Glutamatergic neuron (in vitro differentiated cells): ENCODE measurements at regions not wholly inside any gene's neighbourhood (a gene's known extent, or its start where the extent isn't known, plus 50 kb on each side); places are given as distances from the start of the nearest gene placed in this dataset.

Experiments used
- DNase-seq: peaks from one replicate; pipeline ENCODE4 v3.0.0; 2022
- H3K27ac Mint-ChIP-seq: one replicate; pipeline ENCODE4 v1.8.0; 2020; ENCODE audit warnings: mild to moderate bottlenecking, mixed read lengths, inconsistent platforms; ENCODE audit not compliant: unreplicated experiment
- H3K27me3 Mint-ChIP-seq: one replicate; pipeline ENCODE4 v1.8.0; 2020; ENCODE audit warnings: mild to moderate bottlenecking, moderate library complexity, mixed read lengths, inconsistent platforms; ENCODE audit not compliant: unreplicated experiment
- H3K36me3 Mint-ChIP-seq: one replicate; pipeline ENCODE4 v1.8.0; 2020; ENCODE audit warnings: mild to moderate bottlenecking, mixed read lengths, inconsistent platforms; ENCODE audit not compliant: unreplicated experiment
- H3K4me1 Mint-ChIP-seq: one replicate; pipeline ENCODE4 v1.8.0; 2020; ENCODE audit warnings: mild to moderate bottlenecking, low read depth, mixed read lengths, inconsistent platforms; ENCODE audit not compliant: unreplicated experiment
- H3K4me3 Mint-ChIP-seq: one replicate; pipeline ENCODE4 v1.8.0; 2020; ENCODE audit warnings: mild to moderate bottlenecking, mixed read lengths, inconsistent platforms; ENCODE audit not compliant: unreplicated experiment
- H3K9me3 Mint-ChIP-seq: one replicate; pipeline ENCODE4 v1.8.0; 2020; ENCODE audit warnings: mild to moderate bottlenecking, moderate library complexity, mixed read lengths, inconsistent platforms; ENCODE audit not compliant: unreplicated experiment
- TF ChIP-seq, protein P1 (sequence below): fragments of 200-600 bp; sonication (generic); IDR thresholded peaks from one replicate; pipeline ENCODE4 v1.5.0; 2021; ENCODE audit not compliant: partially characterized antibody, unreplicated experiment

DNA sequence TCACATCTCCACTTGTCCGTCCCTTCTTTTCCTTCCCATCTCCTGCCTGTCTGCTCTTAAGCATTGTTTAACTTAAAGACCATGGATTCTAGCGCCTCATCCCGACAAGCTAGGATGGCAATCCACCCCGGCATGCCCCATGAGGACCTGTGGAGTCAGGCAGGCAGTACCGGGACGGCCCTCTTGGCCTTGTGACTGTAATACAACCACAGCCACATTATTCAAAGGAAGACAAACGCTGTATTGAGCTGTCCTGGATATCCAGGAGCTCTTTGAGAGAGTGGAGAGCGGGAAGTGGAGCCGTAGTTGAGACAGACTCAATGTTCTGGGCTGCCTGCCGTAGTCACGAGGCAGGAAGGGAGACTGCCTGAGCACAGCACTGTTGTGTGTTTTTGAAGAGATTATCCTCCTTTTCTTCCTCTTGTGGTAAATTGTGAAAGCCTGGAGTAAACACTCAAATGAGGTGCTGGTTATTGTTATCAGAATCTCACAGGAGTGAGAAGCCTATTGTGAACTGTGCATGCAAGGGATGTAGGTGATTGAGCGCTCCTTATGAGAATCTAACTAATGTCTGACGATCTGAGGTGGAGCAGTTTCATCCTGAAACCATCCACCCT, 929.8 kb upstream of the CNTNAP5 start:
- no peaks in the 10 kb centered on the region for H3K36me3 Mint-ChIP-seq
- no peak for DNase-seq
- no peaks in the 10 kb centered on the region for H3K9me3 Mint-ChIP-seq
- no peak overlapping the region for H3K27ac Mint-ChIP-seq
- H3K4me3 Mint-ChIP-seq, result no peak overlapping the region
- no peaks in the 10 kb centered on the region for H3K27me3 Mint-ChIP-seq
- H3K4me1 Mint-ChIP-seq, result no peaks in the 10 kb centered on the region
- TF ChIP-seq, protein P1, sequence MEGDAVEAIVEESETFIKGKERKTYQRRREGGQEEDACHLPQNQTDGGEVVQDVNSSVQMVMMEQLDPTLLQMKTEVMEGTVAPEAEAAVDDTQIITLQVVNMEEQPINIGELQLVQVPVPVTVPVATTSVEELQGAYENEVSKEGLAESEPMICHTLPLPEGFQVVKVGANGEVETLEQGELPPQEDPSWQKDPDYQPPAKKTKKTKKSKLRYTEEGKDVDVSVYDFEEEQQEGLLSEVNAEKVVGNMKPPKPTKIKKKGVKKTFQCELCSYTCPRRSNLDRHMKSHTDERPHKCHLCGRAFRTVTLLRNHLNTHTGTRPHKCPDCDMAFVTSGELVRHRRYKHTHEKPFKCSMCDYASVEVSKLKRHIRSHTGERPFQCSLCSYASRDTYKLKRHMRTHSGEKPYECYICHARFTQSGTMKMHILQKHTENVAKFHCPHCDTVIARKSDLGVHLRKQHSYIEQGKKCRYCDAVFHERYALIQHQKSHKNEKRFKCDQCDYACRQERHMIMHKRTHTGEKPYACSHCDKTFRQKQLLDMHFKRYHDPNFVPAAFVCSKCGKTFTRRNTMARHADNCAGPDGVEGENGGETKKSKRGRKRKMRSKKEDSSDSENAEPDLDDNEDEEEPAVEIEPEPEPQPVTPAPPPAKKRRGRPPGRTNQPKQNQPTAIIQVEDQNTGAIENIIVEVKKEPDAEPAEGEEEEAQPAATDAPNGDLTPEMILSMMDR, result no peak

GRCh38 chr2:123098619-123099018, 926.5 kb upstream of the CNTNAP5 start:
- Mint-ChIP-seq H3K27ac (no peak overlapping the region), H3K27me3 (no peaks in the 10 kb centered on the region), H3K9me3 (no peaks in the 10 kb centered on the region), H3K4me1 (no peaks in the 10 kb centered on the region), H3K36me3 (no peaks in the 10 kb centered on the region), H3K4me3 (no peak overlapping the region)
- TF ChIP-seq, protein P1, result no peak
- DNase-seq, result no peak

- H3K9me3 Mint-ChIP-seq, result no peaks in the 10 kb centered on the region
- no peak overlapping the region for H3K4me3 Mint-ChIP-seq
- TF ChIP-seq, protein P1, result no peak
- H3K36me3 Mint-ChIP-seq, result no peaks in the 10 kb centered on the region
- H3K27ac Mint-ChIP-seq, result no peak overlapping the region
- DNase-seq, result no peak
- H3K4me1 Mint-ChIP-seq, result no peaks in the 10 kb centered on the region
- H3K27me3 Mint-ChIP-seq, result no peaks in the 10 kb centered on the region
Observed at GRCh38 chr2:123101434-123101833, 923.7 kb upstream of the CNTNAP5 start.

DNA sequence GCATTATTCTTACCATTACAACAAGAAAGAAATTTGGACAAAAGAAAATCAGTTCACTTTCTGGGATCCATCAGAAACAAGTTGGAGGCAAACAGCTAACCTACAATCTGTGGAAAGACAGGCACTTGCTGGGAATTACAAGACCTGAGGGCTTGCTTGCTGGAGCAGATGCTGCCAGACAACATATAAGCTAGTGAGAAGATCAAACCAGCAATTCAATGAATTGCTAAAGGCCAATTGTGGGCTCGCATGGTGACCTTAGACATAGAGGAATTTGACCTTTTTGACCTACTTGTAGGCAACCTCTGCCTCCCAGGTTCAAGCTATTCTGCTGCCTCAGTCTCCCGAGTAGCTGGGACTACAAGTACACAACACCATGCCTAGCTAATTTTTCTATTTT, 921.2 kb upstream of the CNTNAP5 start:
- TF ChIP-seq, protein P1, result no peak
- no peaks in the 10 kb centered on the region for H3K9me3 Mint-ChIP-seq
- DNase-seq, result no peak
- H3K4me3 Mint-ChIP-seq, result no peak overlapping the region
- H3K27ac Mint-ChIP-seq, result no peak overlapping the region
- H3K36me3 Mint-ChIP-seq, result no peaks in the 10 kb centered on the region
- H3K4me1 Mint-ChIP-seq, result no peaks in the 10 kb centered on the region
- no peaks in the 10 kb centered on the region for H3K27me3 Mint-ChIP-seq

DNA sequence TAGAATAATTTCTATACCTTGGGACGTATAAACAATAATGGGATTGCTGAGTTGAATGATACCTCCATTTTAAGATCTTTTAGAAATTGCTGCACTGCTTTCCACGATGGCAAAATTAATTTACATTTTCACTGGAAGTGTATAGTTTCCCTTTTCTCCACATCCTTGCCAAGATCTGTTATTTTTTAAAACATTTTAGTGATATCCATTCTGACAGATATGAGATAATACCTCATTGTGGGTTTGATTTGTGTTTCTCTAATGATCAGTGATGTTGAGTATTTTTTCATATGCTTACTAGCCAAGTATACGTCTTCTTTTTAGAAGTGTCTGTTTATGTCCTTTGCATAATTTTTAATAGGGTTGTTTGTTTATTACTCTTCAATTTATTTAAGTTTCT, 908.5 kb upstream of the CNTNAP5 start:
- Mint-ChIP-seq H3K27me3 (no peaks in the 10 kb centered on the region), H3K36me3 (no peaks in the 10 kb centered on the region), H3K4me3 (no peak overlapping the region), H3K4me1 (no peaks in the 10 kb centered on the region), H3K27ac (no peak overlapping the region), H3K9me3 (peaks cover 2% of the 10 kb centered on the region)
- TF ChIP-seq, protein P1, result no peak
- DNase-seq, result no peak
